ENCODE measurements at regions not wholly inside any gene's neighbourhood (a gene's known extent, or its start where the extent isn't known, plus 50 kb on each side); places are given as distances from the start of the nearest gene placed in this dataset.
A peak's percentile ranks its signal among the peaks of the same experiment; 100 is the strongest.

- no peak for DNase-seq (ENCODE audit: low read depth)
Measured at GRCh38 chr21:16181018-16181417, 451.2 kb downstream of the USP25 start.

GRCh38 chr21:16185766-16186165, 456.0 kb downstream of the USP25 start:
- no peak for DNase-seq (ENCODE audit: low read depth)

GRCh38 chr21:16186742-16187141, 457.0 kb downstream of the USP25 start:
- no peak for DNase-seq (ENCODE audit: low read depth)

GRCh38 chr21:16187603-16188301, 458.0 kb downstream of the USP25 start:
- no peak for DNase-seq (ENCODE audit: low read depth)

GRCh38 chr21:16192902-16193301, 463.1 kb downstream of the USP25 start:
- no peak for DNase-seq (ENCODE audit: low read depth)

- DNase-seq (ENCODE audit: low read depth), result no peak
Measured at GRCh38 chr21:16193496-16194094, 463.8 kb downstream of the USP25 start.

- peak; percentile 78 for DNase-seq (ENCODE audit: low read depth)
Measured at GRCh38 chr21:16194095-16194787, 464.5 kb downstream of the USP25 start.

GRCh38 chr21:16194788-16195537, 465.2 kb downstream of the USP25 start:
- peak; percentile 43 for DNase-seq (ENCODE audit: low read depth)

GRCh38 chr21:16195538-16195910, 465.7 kb downstream of the USP25 start:
- peak; percentile 68 for DNase-seq (ENCODE audit: low read depth)

GRCh38 chr21:16196001-16196400, 466.2 kb downstream of the USP25 start:
- DNase-seq (ENCODE audit: low read depth), result no peak

- DNase-seq (ENCODE audit: low read depth), result no peak
Measured at GRCh38 chr21:16198546-16198945, 468.8 kb downstream of the USP25 start.

GRCh38 chr21:16199539-16199938, 469.8 kb downstream of the USP25 start:
- DNase-seq (ENCODE audit: low read depth), result no peak

GRCh38 chr21:16201718-16202117, 471.9 kb downstream of the USP25 start:
- no peak for DNase-seq (ENCODE audit: low read depth)

- no peak for DNase-seq (ENCODE audit: low read depth)
Measured at GRCh38 chr21:16205527-16205926, 475.7 kb downstream of the USP25 start.

GRCh38 chr21:16211339-16212303, 481.8 kb downstream of the USP25 start:
- no peak for DNase-seq (ENCODE audit: low read depth)

GRCh38 chr21:16213518-16213917, 483.7 kb downstream of the USP25 start:
- no peak for DNase-seq (ENCODE audit: low read depth)

GRCh38 chr21:16215193-16215592, 485.4 kb downstream of the USP25 start:
- no peak for DNase-seq (ENCODE audit: low read depth)

- DNase-seq (ENCODE audit: low read depth), result no peak
Measured at GRCh38 chr21:16215663-16216183, 485.9 kb downstream of the USP25 start.

- no peak for DNase-seq (ENCODE audit: low read depth)
Measured at GRCh38 chr21:16216288-16216962, 486.6 kb downstream of the USP25 start.

- DNase-seq (ENCODE audit: low read depth), result no peak
Measured at GRCh38 chr21:16218682-16219343, 489.0 kb downstream of the USP25 start.
